ENCODE measurements at regions not wholly inside any gene's neighbourhood (a gene's known extent, or its start where the extent isn't known, plus 50 kb on each side); places are given as distances from the start of the nearest gene placed in this dataset.
A peak's percentile ranks its signal among the peaks of the same experiment; 100 is the strongest.

- no peak for DNase-seq (ENCODE audit: low read depth in 2 of 3, low spot score in 1 of 3)
Measured at GRCh38 chr1:17967623-17968255, 139.9 kb upstream of the IGSF21 start.

- no peak for DNase-seq (ENCODE audit: low read depth in 2 of 3, low spot score in 1 of 3)
Measured at GRCh38 chr1:17970757-17971156, 136.8 kb upstream of the IGSF21 start.

GRCh38 chr1:17973694-17974093 is 133.9 kb upstream of the IGSF21 start:
- DNase-seq (ENCODE audit: low read depth in 2 of 3, low spot score in 1 of 3), result no peak

GRCh38 chr1:17976854-17977253 is 130.7 kb upstream of the IGSF21 start:
- DNase-seq (ENCODE audit: low read depth in 2 of 3, low spot score in 1 of 3), result no peak

GRCh38 chr1:17978016-17978415 is 129.6 kb upstream of the IGSF21 start:
- DNase-seq (ENCODE audit: low read depth in 2 of 3, low spot score in 1 of 3), result no peak

- DNase-seq (ENCODE audit: low read depth in 2 of 3, low spot score in 1 of 3), result no peak
Measured at GRCh38 chr1:17979815-17980214, 127.8 kb upstream of the IGSF21 start.

GRCh38 chr1:17982197-17982596 is 125.4 kb upstream of the IGSF21 start:
- DNase-seq (ENCODE audit: low read depth in 2 of 3, low spot score in 1 of 3), result no peak

GRCh38 chr1:17984583-17984982 is 123.0 kb upstream of the IGSF21 start:
- DNase-seq (ENCODE audit: low read depth in 2 of 3, low spot score in 1 of 3), result peak; percentile 3 to 17 (median 5)

- no peak for DNase-seq (ENCODE audit: low read depth in 2 of 3, low spot score in 1 of 3)
Measured at GRCh38 chr1:17986156-17986555, 121.4 kb upstream of the IGSF21 start.

GRCh38 chr1:17990401-17990800 is 117.2 kb upstream of the IGSF21 start:
- DNase-seq (ENCODE audit: low read depth in 2 of 3, low spot score in 1 of 3), result no peak

- DNase-seq (ENCODE audit: low read depth in 2 of 3, low spot score in 1 of 3), result no peak
Measured at GRCh38 chr1:17991996-17992395, 115.6 kb upstream of the IGSF21 start.

- DNase-seq (ENCODE audit: low read depth in 2 of 3, low spot score in 1 of 3), result no peak
Measured at GRCh38 chr1:17992800-17993199, 114.8 kb upstream of the IGSF21 start.

- DNase-seq (ENCODE audit: low read depth in 2 of 3, low spot score in 1 of 3), result no peak
Measured at GRCh38 chr1:17994046-17994445, 113.6 kb upstream of the IGSF21 start.

GRCh38 chr1:17995480-17995879 is 112.1 kb upstream of the IGSF21 start:
- DNase-seq (ENCODE audit: low read depth in 2 of 3, low spot score in 1 of 3), result no peak

GRCh38 chr1:17998889-17999288 is 108.7 kb upstream of the IGSF21 start:
- no peak for DNase-seq (ENCODE audit: low read depth in 2 of 3, low spot score in 1 of 3)

- no peak for DNase-seq (ENCODE audit: low read depth in 2 of 3, low spot score in 1 of 3)
Measured at GRCh38 chr1:17999884-18000283, 107.7 kb upstream of the IGSF21 start.

GRCh38 chr1:18001725-18002124 is 105.9 kb upstream of the IGSF21 start:
- DNase-seq (ENCODE audit: low read depth in 2 of 3, low spot score in 1 of 3), result no peak

- no peak for DNase-seq (ENCODE audit: low read depth in 2 of 3, low spot score in 1 of 3)
Measured at GRCh38 chr1:18004278-18004677, 103.3 kb upstream of the IGSF21 start.

- DNase-seq (ENCODE audit: low read depth in 2 of 3, low spot score in 1 of 3), result no peak
Measured at GRCh38 chr1:18005238-18005637, 102.4 kb upstream of the IGSF21 start.

- no peak for DNase-seq (ENCODE audit: low read depth in 2 of 3, low spot score in 1 of 3)
Measured at GRCh38 chr1:18007391-18008041, 100.1 kb upstream of the IGSF21 start.

- no peak for DNase-seq (ENCODE audit: low read depth in 2 of 3, low spot score in 1 of 3)
Measured at GRCh38 chr1:18008081-18008480, 99.5 kb upstream of the IGSF21 start.

GRCh38 chr1:18009055-18009454 is 98.5 kb upstream of the IGSF21 start:
- DNase-seq (ENCODE audit: low read depth in 2 of 3, low spot score in 1 of 3), result no peak

GRCh38 chr1:18009478-18009961 is 98.1 kb upstream of the IGSF21 start:
- DNase-seq (ENCODE audit: low read depth in 2 of 3, low spot score in 1 of 3), result no peak
